HCT116 (cell line): ENCODE measurements at regions not wholly inside any gene's neighbourhood (a gene's known extent, or its start where the extent isn't known, plus 50 kb on each side); places are given as distances from the start of the nearest gene placed in this dataset.

Experiments
- ATAC-seq: fragments of 200-7000 bp; cut with Tn5 transposase; 2 replicates; pipeline ENCODE4 v1.9.1; 2020; ENCODE audit warnings: mild to moderate bottlenecking, moderate library complexity
- BruUV-seq: library from RNA; stranded (reverse); fragments of 400-500 nt; replicated peaks from 2 replicates; lab custom pipeline; 2021; lab: Mats Ljungman, UMichigan
- CTCF ChIA-PET: fragments of 300-600 bp; sonication (Branson Sonifier 250); formaldehyde crosslinking; loops from one replicate; lab custom pipeline; 2021; ENCODE audit warnings: antibody characterized with exemption; lab: Charles Lee
- POLR2A ChIA-PET: fragments of 300-600, 350-600 bp; sonication (Branson Sonifier 250); formaldehyde crosslinking; loops from one replicate; lab custom pipeline; 2021; ENCODE audit warnings: antibody characterized with exemption; lab: Charles Lee
- RAD21 ChIA-PET, 2 experiments: fragments of 300-600 bp; sonication (Branson Sonifier 250); formaldehyde crosslinking; loops; one replicate each; lab custom pipeline; 2023; ENCODE audit warnings: low total read pairs in 2 of 2; ENCODE audit not compliant: uncharacterized antibody in 2 of 2, unreplicated experiment in 2 of 2, low non-redundant PET in 1 of 2; lab: Charles Lee
- DNase-seq: peaks from one replicate; pipeline ENCODE4 v3.0.0-alpha.2; 2010; ENCODE audit warnings: low read depth, low spot score
- H2AFZ ChIP-seq: fragments of 200-600 bp; shearing (Covaris generic), sonication (generic); 2 replicates; pipeline ENCODE4 v1.6.1; 2017; ENCODE audit warnings: low read depth, mixed run types, mixed read lengths, antibody characterized with exemption, low read length; ENCODE audit not compliant: poor library complexity, severe bottlenecking
- H3K27ac ChIP-seq: 2 replicates; pipeline ENCODE4 v1.5.1; 2012; ENCODE audit warnings: low read depth, low read length
- H3K27me3 ChIP-seq: fragments of 200-600 bp; sonication (generic); 2 replicates; pipeline ENCODE4 v1.6.1; 2016; ENCODE audit warnings: mixed run types, low read length, mixed read lengths; ENCODE audit not compliant: insufficient read depth
- H3K36me3 ChIP-seq, 2 experiments: fragments of 200-500 bp in 1 of 2; fragments of 200-600 bp in 1 of 2; sonication (Bioruptor generic) in 1 of 2; sonication (generic) in 1 of 2; 2 replicates each; pipeline versions ENCODE4 v1.5.1 to v1.6.1; 2014 to 2016; ENCODE audit warnings: low read length in 2 of 2, inconsistent platforms in 1 of 2, mixed read lengths in 1 of 2, mixed run types in 1 of 2; ENCODE audit not compliant: insufficient read depth in 2 of 2, control insufficient read depth in 1 of 2
- H3K4me1 ChIP-seq, 2 experiments: fragments of 200-600 bp in 1 of 2; sonication (generic) in 1 of 2; 2 replicates each; pipeline versions ENCODE4 v1.5.1 to v1.6.1; 2012 to 2017; ENCODE audit warnings: low read length in 2 of 2, inconsistent platforms in 1 of 2, mild to moderate bottlenecking in 1 of 2, mixed read lengths in 1 of 2, mixed run types in 1 of 2, moderate library complexity in 1 of 2; ENCODE audit not compliant: insufficient read depth in 2 of 2, control insufficient read depth in 1 of 2
- H3K4me2 ChIP-seq: fragments of 200-600 bp; sonication (generic); 2 replicates; pipeline ENCODE4 v1.6.1; 2017; ENCODE audit warnings: mixed run types, low read length, mixed read lengths
- H3K4me3 ChIP-seq, 2 experiments: fragments of 200-600 bp in 1 of 2; sonication (generic) in 1 of 2; replicated peaks in 1 of 2; 2 replicates each; pipeline ENCODE4 v1.5.1; 2011 to 2016; ENCODE audit warnings: low read length in 2 of 2, control low read depth in 1 of 2, low read depth in 1 of 2, mild to moderate bottlenecking in 1 of 2, mixed read lengths in 1 of 2, mixed run types in 1 of 2
- H3K79me2 ChIP-seq: fragments of 200-600 bp; sonication (generic); 2 replicates; pipeline ENCODE4 v1.6.1; 2017; ENCODE audit warnings: mild to moderate bottlenecking, mixed run types, low read length, moderate library complexity, mixed read lengths; ENCODE audit not compliant: insufficient read depth
- H3K9ac ChIP-seq: fragments of 200-600 bp; sonication (generic); 2 replicates; pipeline ENCODE4 v1.6.1; 2016; ENCODE audit warnings: low read length, mixed read lengths
- H3K9me2 ChIP-seq: fragments of 200-600 bp; sonication (generic), shearing (Covaris generic); 2 replicates; pipeline ENCODE4 v1.6.1; 2017; ENCODE audit warnings: mixed run types, mild to moderate bottlenecking, moderate library complexity; ENCODE audit not compliant: insufficient read depth
- H3K9me3 ChIP-seq, 2 experiments: fragments of 200-500 bp in 1 of 2; fragments of 200-600 bp in 1 of 2; sonication (Bioruptor generic) in 1 of 2; sonication (generic) in 1 of 2; 2 replicates each; pipeline ENCODE4 v1.6.1; 2014 to 2017; ENCODE audit warnings: low read length in 2 of 2, mixed read lengths in 2 of 2, inconsistent platforms in 1 of 2, low read depth in 1 of 2, mild to moderate bottlenecking in 1 of 2, mixed run types in 1 of 2, moderate library complexity in 1 of 2; ENCODE audit not compliant: control insufficient read depth in 1 of 2, insufficient read depth in 1 of 2
- H4K20me1 ChIP-seq: fragments of 200-600 bp; sonication (generic), shearing (Covaris generic); 2 replicates; pipeline ENCODE4 v1.6.1; 2017; ENCODE audit warnings: mixed run types, mild to moderate bottlenecking, moderate library complexity; ENCODE audit not compliant: insufficient read depth
- EGR1 ChIP-seq: IDR thresholded peaks from 2 replicates; pipeline ENCODE4 v1.6.1; 2012; ENCODE audit warnings: low read depth
- EZH2phosphoT487 ChIP-seq: fragments of 200-600 bp; IDR thresholded peaks from 2 replicates; pipeline ENCODE4 v1.6.1; 2018; ENCODE audit warnings: antibody characterized with exemption, borderline replicate concordance
- FOSL1 ChIP-seq: IDR thresholded peaks from 2 replicates; pipeline ENCODE4 v1.6.1; 2012; ENCODE audit warnings: low read depth
- MAX ChIP-seq: IDR thresholded peaks from 2 replicates; pipeline ENCODE4 v1.6.1; 2012
- POLR2A ChIP-seq: IDR thresholded peaks from 2 replicates; pipeline ENCODE4 v1.7.0; 2011; ENCODE audit warnings: borderline replicate concordance; ENCODE audit not compliant: insufficient read depth, insufficient read length; ENCODE audit errors: extremely low read depth
- POLR2AphosphoS5 ChIP-seq: IDR thresholded peaks from 2 replicates; pipeline ENCODE4 v1.6.1; 2011; ENCODE audit warnings: mild to moderate bottlenecking, low read depth, low read length, moderate library complexity
- SIN3A ChIP-seq: IDR thresholded peaks from 2 replicates; pipeline ENCODE4 v1.6.1; 2012; ENCODE audit warnings: low read depth
- YY1 ChIP-seq: IDR thresholded peaks from 2 replicates; pipeline ENCODE4 v1.6.1; 2011; ENCODE audit warnings: low read length, low read depth, moderate library complexity, mild to moderate bottlenecking; ENCODE audit not compliant: insufficient replicate concordance; ENCODE audit errors: extremely low read depth
- ZBTB33 ChIP-seq: IDR thresholded peaks from 2 replicates; pipeline ENCODE4 v1.6.1; 2011; ENCODE audit warnings: mild to moderate bottlenecking, low read length, moderate library complexity; ENCODE audit not compliant: insufficient replicate concordance; ENCODE audit errors: extremely low read depth
- ZNF274 ChIP-seq: fragments of 200-500 bp; sonication (Bioruptor generic); IDR thresholded peaks from 2 replicates; pipeline ENCODE4 v1.6.1; 2014; ENCODE audit warnings: mild to moderate bottlenecking, low read depth, low read length, inconsistent platforms
- intact Hi-C: fragments of 100-400 bp; cut with micrococcal nuclease; formaldehyde crosslinking; loops from 2 replicates; pipeline ENCODE4 v1.10.0; 2022
- TF ChIP-seq, protein P1 (sequence below): IDR thresholded peaks from 2 replicates; pipeline ENCODE4 v1.6.1; 2012

- H3K36me3 ChIP-seq, result no peaks in the 10 kb centered on the region
- RAD21 ChIA-PET, result no interaction called here
- TF ChIP-seq, protein P1, sequence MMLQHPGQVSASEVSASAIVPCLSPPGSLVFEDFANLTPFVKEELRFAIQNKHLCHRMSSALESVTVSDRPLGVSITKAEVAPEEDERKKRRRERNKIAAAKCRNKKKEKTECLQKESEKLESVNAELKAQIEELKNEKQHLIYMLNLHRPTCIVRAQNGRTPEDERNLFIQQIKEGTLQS, result no peak
- TF ChIP-seq FOSL1 (no peak), POLR2AphosphoS5 (no peak), EZH2phosphoT487 (no peak), EGR1 (no peak), YY1 (no peak), ZBTB33 (no peak), SIN3A (no peak), MAX (no peak), POLR2A (no peak), ZNF274 (no peak)
- H3K9me2 ChIP-seq, result no peaks in the 10 kb centered on the region
- H3K27ac ChIP-seq, result no peak overlapping the region
- BruUV-seq, result no TSS peak
- H3K9ac ChIP-seq, result no peak overlapping the region
- no peak for DNase-seq
- no peaks in the 10 kb centered on the region for H3K79me2 ChIP-seq
- no peak for ATAC-seq
- CTCF ChIA-PET, result no interaction called here
- H4K20me1 ChIP-seq, result no peaks in the 10 kb centered on the region
- no peaks in the 10 kb centered on the region for H3K9me3 ChIP-seq
- no peaks in the 10 kb centered on the region for H3K4me1 ChIP-seq
- H2AFZ ChIP-seq, result no peak overlapping the region
- no peak overlapping the region for H3K4me3 ChIP-seq
- H3K4me2 ChIP-seq, result no peak overlapping the region
- intact Hi-C loops, result no loop called here
- H3K27me3 ChIP-seq, result no peaks in the 10 kb centered on the region
- POLR2A ChIA-PET, result no interaction called here
Measured at GRCh38 chr4:114037988-114038387, 58.5 kb upstream of the ARSJ start.
